Prostate gland (tissue), 2 donors: ENCODE measurements at regions not wholly inside any gene's neighbourhood (a gene's known extent, or its start where the extent isn't known, plus 50 kb on each side); places are given as distances from the start of the nearest gene placed in this dataset.
A peak's percentile ranks its signal among the peaks of the same experiment; 100 is the strongest.

Experiments
- DNase-seq: peaks from one replicate; pipeline ENCODE4 v3.0.0-alpha.2; 2019; ENCODE audit warnings: low spot score
- H3K27ac ChIP-seq, 2 donors: fragments of 200-600 bp; sonication (generic); 2 replicates each; pipeline ENCODE4 v1.5.1; 2017 to 2019
- H3K27me3 ChIP-seq: fragments of 200-600 bp; sonication (generic); replicated peaks from 2 replicates; pipeline ENCODE4 v1.5.1; 2019; ENCODE audit not compliant: insufficient read depth
- H3K36me3 ChIP-seq, 2 donors: fragments of 200-600 bp; sonication (generic); 1 replicate in 1 of 2; 2 replicates in 1 of 2; pipeline versions ENCODE4 v1.5.1 to v1.8.1; 2017 to 2019
- H3K4me1 ChIP-seq: fragments of 200-600 bp; sonication (generic); replicated peaks from 2 replicates; pipeline ENCODE4 v1.5.1; 2019
- H3K4me3 ChIP-seq, 2 donors: fragments of 200-600 bp; sonication (generic); 2 replicates each; pipeline ENCODE4 v1.5.1; 2017 to 2019
- H3K9me3 ChIP-seq: fragments of 200-600 bp; sonication (generic); 2 replicates; pipeline ENCODE4 v1.5.1; 2017
- POLR2A ChIP-seq: fragments of 450-650 bp; IDR thresholded peaks from one replicate; pipeline ENCODE4 v1.6.1; 2016; ENCODE audit warnings: antibody characterized with exemption, mild to moderate bottlenecking
- POLR2AphosphoS5 ChIP-seq: sonication (generic); formaldehyde crosslinking; IDR thresholded peaks from one replicate; pipeline ENCODE4 v1.6.1; 2017; ENCODE audit warnings: antibody characterized with exemption
- WGBS: methylation state at CpG from one replicate; pipeline ENCODE4 v1.1.5; 2018; 5-methylcytosine and 5-hydroxymethylcytosine counted together
- intact Hi-C: fragments of 100-400 bp; cut with DNase I; formaldehyde crosslinking; loops from one replicate; pipeline ENCODE4 v1.14.2; 2022
- TF ChIP-seq, protein P1 (sequence below), 4 experiments: fragments of 200-600 bp in 2 of 4; fragments of 450-650 bp in 2 of 4; sonication (generic) in 2 of 4; IDR thresholded peaks; 1 replicate in 3 of 4; 2 replicates in 1 of 4; pipeline ENCODE4 v1.5.1; 2016 to 2019; ENCODE audit warnings: antibody characterized with exemption in 4 of 4, mild to moderate bottlenecking in 2 of 4, moderate library complexity in 2 of 4

- Histone ChIP-seq H3K36me3 (no peaks in the 10 kb centered on the region), H3K27me3 (no peaks in the 10 kb centered on the region), H3K4me1 (no peaks in the 10 kb centered on the region), H3K27ac (no peak overlapping the region), H3K9me3 (no peaks in the 10 kb centered on the region), H3K4me3 (no peak overlapping the region)
- DNase-seq, result peak; percentile 54
- WGBS, result 5% methylated on average over 6 of the region's 6 CpGs
- intact Hi-C loops, result loop anchor here (2.0 to 5.0 kb wide), 3 partner anchors 268 to 722 kb away; no protein-coding TSS in a partner anchor
- TF ChIP-seq, protein P1, sequence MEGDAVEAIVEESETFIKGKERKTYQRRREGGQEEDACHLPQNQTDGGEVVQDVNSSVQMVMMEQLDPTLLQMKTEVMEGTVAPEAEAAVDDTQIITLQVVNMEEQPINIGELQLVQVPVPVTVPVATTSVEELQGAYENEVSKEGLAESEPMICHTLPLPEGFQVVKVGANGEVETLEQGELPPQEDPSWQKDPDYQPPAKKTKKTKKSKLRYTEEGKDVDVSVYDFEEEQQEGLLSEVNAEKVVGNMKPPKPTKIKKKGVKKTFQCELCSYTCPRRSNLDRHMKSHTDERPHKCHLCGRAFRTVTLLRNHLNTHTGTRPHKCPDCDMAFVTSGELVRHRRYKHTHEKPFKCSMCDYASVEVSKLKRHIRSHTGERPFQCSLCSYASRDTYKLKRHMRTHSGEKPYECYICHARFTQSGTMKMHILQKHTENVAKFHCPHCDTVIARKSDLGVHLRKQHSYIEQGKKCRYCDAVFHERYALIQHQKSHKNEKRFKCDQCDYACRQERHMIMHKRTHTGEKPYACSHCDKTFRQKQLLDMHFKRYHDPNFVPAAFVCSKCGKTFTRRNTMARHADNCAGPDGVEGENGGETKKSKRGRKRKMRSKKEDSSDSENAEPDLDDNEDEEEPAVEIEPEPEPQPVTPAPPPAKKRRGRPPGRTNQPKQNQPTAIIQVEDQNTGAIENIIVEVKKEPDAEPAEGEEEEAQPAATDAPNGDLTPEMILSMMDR (IDR thresholded peaks at IDR 0.05), result peak in 3 of 4 experiments; percentile 47 to 69 (median 68)
- peak; percentile 60 for TF ChIP-seq POLR2AphosphoS5
- TF ChIP-seq POLR2A, result no peak
Measured at GRCh38 chr20:11274141-11274594, 600.4 kb upstream of the JAG1 start.

- WGBS, result 98% methylated on average over 2 of the region's 2 CpGs
- intact Hi-C loops, result loop anchor here (2.0 kb wide), 1 partner anchor 601 kb away; no protein-coding TSS in a partner anchor
- no peak overlapping the region for H3K27ac ChIP-seq
- DNase-seq, result no peak
- H3K36me3 ChIP-seq, result no peaks in the 10 kb centered on the region
- H3K27me3 ChIP-seq, result no peaks in the 10 kb centered on the region
- H3K4me3 ChIP-seq, result no peak overlapping the region
- H3K4me1 ChIP-seq, result no peaks in the 10 kb centered on the region
- TF ChIP-seq POLR2A (no peak), POLR2AphosphoS5 (no peak)
- TF ChIP-seq, protein P1 (IDR thresholded peaks at IDR 0.05), result no peak
- no peaks in the 10 kb centered on the region for H3K9me3 ChIP-seq
Measured at GRCh38 chr20:11275740-11276139, 601.9 kb upstream of the JAG1 start.

DNA sequence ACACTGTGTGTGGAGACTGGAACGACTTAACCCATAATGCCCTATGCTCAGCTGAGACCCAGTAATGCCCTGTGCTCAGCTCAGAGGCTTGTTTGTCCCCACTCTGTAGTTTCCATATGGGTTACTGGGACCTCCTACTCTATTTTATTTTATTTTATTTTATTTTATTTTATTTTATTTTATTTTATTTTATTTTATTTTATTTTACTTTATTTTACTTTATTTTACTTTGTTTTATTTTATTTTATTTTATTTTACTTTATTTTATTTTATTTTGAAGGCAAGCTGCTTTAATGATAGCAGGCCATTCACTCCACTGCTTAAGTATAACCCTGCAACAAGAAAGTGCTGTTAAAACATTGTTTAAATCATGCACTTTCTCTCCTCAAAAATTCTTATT is 603.4 kb upstream of the JAG1 start:
- no peak for DNase-seq
- intact Hi-C loops, result no loop called here
- no peaks in the 10 kb centered on the region for H3K4me1 ChIP-seq
- H3K27me3 ChIP-seq, result no peaks in the 10 kb centered on the region
- TF ChIP-seq POLR2A, result no peak
- TF ChIP-seq POLR2AphosphoS5, result no peak
- TF ChIP-seq, protein P1 (IDR thresholded peaks at IDR 0.05), result no peak
- H3K27ac ChIP-seq, result no peak overlapping the region
- 61% methylated on average over 1 of the region's 1 CpG for WGBS
- no peaks in the 10 kb centered on the region for H3K36me3 ChIP-seq
- no peaks in the 10 kb centered on the region for H3K9me3 ChIP-seq
- no peak overlapping the region for H3K4me3 ChIP-seq

GRCh38 chr20:11277858-11278257 is 604.1 kb upstream of the JAG1 start:
- DNase-seq, result no peak
- Histone ChIP-seq H3K4me1 (no peaks in the 10 kb centered on the region), H3K9me3 (no peaks in the 10 kb centered on the region), H3K36me3 (no peaks in the 10 kb centered on the region), H3K27me3 (no peaks in the 10 kb centered on the region), H3K27ac (no peak overlapping the region), H3K4me3 (no peak overlapping the region)
- intact Hi-C loops, result no loop called here
- TF ChIP-seq, protein P1 (IDR thresholded peaks at IDR 0.05), result no peak
- TF ChIP-seq POLR2AphosphoS5 (no peak), POLR2A (no peak)
- whole genome bisulfite sequencing, result 86% methylated on average over 4 of the region's 4 CpGs

- H3K27me3 ChIP-seq, result no peaks in the 10 kb centered on the region
- H3K9me3 ChIP-seq, result no peaks in the 10 kb centered on the region
- H3K27ac ChIP-seq, result no peak overlapping the region
- TF ChIP-seq POLR2A (no peak), POLR2AphosphoS5 (no peak)
- TF ChIP-seq, protein P1 (IDR thresholded peaks at IDR 0.05), result no peak
- no peaks in the 10 kb centered on the region for H3K4me1 ChIP-seq
- H3K36me3 ChIP-seq, result no peaks in the 10 kb centered on the region
- DNase-seq, result no peak
- H3K4me3 ChIP-seq, result no peak overlapping the region
- intact Hi-C loops, result no loop called here
- 94% methylated on average over 2 of the region's 2 CpGs for WGBS
Measured at GRCh38 chr20:11278461-11278860, 604.7 kb upstream of the JAG1 start.
